ENCODE measurements at regions not wholly inside any gene's neighbourhood (a gene's known extent, or its start where the extent isn't known, plus 50 kb on each side); places are given as distances from the start of the nearest gene placed in this dataset.
"Not testable (repeated sequence)": the region's sequence is repeated elsewhere in the genome, so short reads cannot be mapped to it uniquely, and the experiment has no call there.

- WGBS, 2 donors, result 93 to 96% methylated on average over 2 of the region's 2 CpGs
- TF ChIP-seq POLR2A (IDR thresholded peaks at IDR 0.05) (no peak), CTCF (IDR thresholded peaks at IDR 0.05) (no peak)
- Histone ChIP-seq H3K4me3 (no peak overlapping the region), H3K4me1 (no peaks in the 10 kb centered on the region), H3K27me3 (no peaks in the 10 kb centered on the region), H3K36me3 (ENCODE audit: low read depth, missing control alignments) (no peaks in the 10 kb centered on the region), H3K9me3 (no peaks in the 10 kb centered on the region), H3K27ac (no peak overlapping the region)
- no peak for DNase-seq
- intact Hi-C loops (cut with DNase I; ENCODE audit: low total_unique reads), result no loop called here
Observed at GRCh38 chr14:53260928-53261327, 107.8 kb upstream of the DDHD1 start.

- Histone ChIP-seq H3K27me3 (no peaks in the 10 kb centered on the region), H3K4me3 (no peak overlapping the region), H3K36me3 (ENCODE audit: low read depth, missing control alignments) (no peaks in the 10 kb centered on the region), H3K4me1 (no peaks in the 10 kb centered on the region), H3K27ac (no peak overlapping the region), H3K9me3 (no peaks in the 10 kb centered on the region)
- TF ChIP-seq CTCF (IDR thresholded peaks at IDR 0.05) (no peak), POLR2A (IDR thresholded peaks at IDR 0.05) (no peak)
- 80 to 95% methylated on average over 5 of the region's 5 CpGs for WGBS, 2 donors
- intact Hi-C loops (cut with DNase I; ENCODE audit: low total_unique reads), result no loop called here
- DNase-seq, result no peak
Observed at GRCh38 chr14:53260286-53260685, 107.2 kb upstream of the DDHD1 start.

GRCh38 chr14:53252141-53252540 lies 99.0 kb upstream of the DDHD1 start:
- Histone ChIP-seq H3K36me3 (ENCODE audit: low read depth, missing control alignments) (no peaks in the 10 kb centered on the region), H3K4me3 (no peak overlapping the region), H3K9me3 (no peaks in the 10 kb centered on the region), H3K4me1 (no peaks in the 10 kb centered on the region), H3K27me3 (no peaks in the 10 kb centered on the region), H3K27ac (no peak overlapping the region)
- TF ChIP-seq POLR2A (IDR thresholded peaks at IDR 0.05), result no peak
- TF ChIP-seq CTCF (IDR thresholded peaks at IDR 0.05), result no peak
- DNase-seq, result no peak
- intact Hi-C loops (cut with DNase I; ENCODE audit: low total_unique reads), result no loop called here
- WGBS, 2 donors, result 50 to 57% methylated on average over 1 of the region's 1 CpG

- intact Hi-C loops (cut with DNase I; ENCODE audit: low total_unique reads), result no loop called here
- TF ChIP-seq POLR2A (IDR thresholded peaks at IDR 0.05) (no peak), CTCF (IDR thresholded peaks at IDR 0.05) (no peak)
- Histone ChIP-seq H3K27ac (no peak overlapping the region), H3K36me3 (ENCODE audit: low read depth, missing control alignments) (no peaks in the 10 kb centered on the region), H3K9me3 (no peaks in the 10 kb centered on the region), H3K4me1 (no peaks in the 10 kb centered on the region), H3K27me3 (no peaks in the 10 kb centered on the region), H3K4me3 (no peak overlapping the region)
- WGBS, 2 donors, result 38 to 53% methylated on average over 1 of the region's 1 CpG
- DNase-seq, result no peak
Observed at GRCh38 chr14:53249059-53249458, 95.9 kb upstream of the DDHD1 start.

- TF ChIP-seq CTCF (IDR thresholded peaks at IDR 0.05) (no peak), POLR2A (IDR thresholded peaks at IDR 0.05) (no peak)
- no peak for DNase-seq
- WGBS, 2 donors, result 59 to 65% methylated on average over 4 of the region's 4 CpGs
- Histone ChIP-seq H3K4me1 (no peaks in the 10 kb centered on the region), H3K36me3 (ENCODE audit: low read depth, missing control alignments) (no peaks in the 10 kb centered on the region), H3K27ac (no peak overlapping the region), H3K9me3 (no peaks in the 10 kb centered on the region), H3K4me3 (no peak overlapping the region), H3K27me3 (no peaks in the 10 kb centered on the region)
- intact Hi-C loops (cut with DNase I; ENCODE audit: low total_unique reads), result no loop called here
Observed at GRCh38 chr14:53247596-53248370, 94.7 kb upstream of the DDHD1 start.

- H3K9me3 ChIP-seq; H3K27ac ChIP-seq; H3K36me3 ChIP-seq (ENCODE audit: low read depth, missing control alignments); intact Hi-C loops (cut with DNase I; ENCODE audit: low total_unique reads); H3K4me3 ChIP-seq; DNase-seq; H3K27me3 ChIP-seq; H3K4me1 ChIP-seq: not testable (repeated sequence)
- WGBS, 2 donors, result 87 to 92% methylated on average over 3 of the region's 3 CpGs
Observed at GRCh38 chr14:53242898-53243297, 89.8 kb upstream of the DDHD1 start.

Measured in testis (tissue), 2 donors.